ENCODE measurements at regions not wholly inside any gene's neighbourhood (a gene's known extent, or its start where the extent isn't known, plus 50 kb on each side); places are given as distances from the start of the nearest gene placed in this dataset.
A peak's percentile ranks its signal among the peaks of the same experiment; 100 is the strongest.

GRCh38 chr2:183488421-183488820, 364.2 kb downstream of the NUP35 start:
- H3K9me3 ChIP-seq (ENCODE audit: control insufficient read depth in 2 of 3, insufficient read depth in 1 of 3, low read length in 3 of 3), result no peaks in the 10 kb centered on the region
- intact Hi-C loops (cut with DNase I), result no loop called here
- DNase-seq (no peak), FAIRE-seq (no peak)
- H3K27me3 ChIP-seq (ENCODE audit: control insufficient read depth, insufficient read depth, low read length), result no peaks in the 10 kb centered on the region
- TF ChIP-seq CTCF (IDR thresholded peaks at IDR 0.05; ENCODE audit: borderline replicate concordance, extremely low read depth, insufficient read depth), result no peak
- H3K9ac ChIP-seq (ENCODE audit: low read length in 3 of 3), result no peak overlapping the region
- H3K36me3 ChIP-seq (ENCODE audit: control insufficient read depth in 2 of 3, insufficient read depth in 3 of 3, low read length in 3 of 3), result no peaks in the 10 kb centered on the region
- H3K4me1 ChIP-seq (ENCODE audit: control insufficient read depth in 2 of 3, insufficient read depth in 2 of 3, low read depth in 1 of 3, low read length in 3 of 3), result no peaks in the 10 kb centered on the region
- H3K4me3 ChIP-seq (ENCODE audit: low read length in 3 of 3), result no peak overlapping the region
- H3K27ac ChIP-seq (ENCODE audit: low read depth in 2 of 2, low read length in 2 of 2), result no peak overlapping the region

- FAIRE-seq (no peak), DNase-seq (no peak)
- no peak overlapping the region for H3K4me3 ChIP-seq (ENCODE audit: low read length in 3 of 3)
These were observed 366.2 kb downstream of the NUP35 start for GRCh38 chr2:183490489-183490888.

GRCh38 chr2:183490914-183491313, 366.7 kb downstream of the NUP35 start:
- DNase-seq, result peak in 1 of 5 donors; percentile 14
- TF ChIP-seq CTCF (IDR thresholded peaks at IDR 0.05; ENCODE audit: borderline replicate concordance, extremely low read depth, insufficient read depth), result no peak
- no peaks in the 10 kb centered on the region for H3K4me1 ChIP-seq (ENCODE audit: control insufficient read depth in 2 of 3, insufficient read depth in 2 of 3, low read depth in 1 of 3, low read length in 3 of 3)
- no peak overlapping the region for H3K9ac ChIP-seq (ENCODE audit: low read length in 3 of 3)
- H3K27ac ChIP-seq (ENCODE audit: low read depth in 2 of 2, low read length in 2 of 2), result no peak overlapping the region
- intact Hi-C loops (cut with DNase I), result no loop called here
- no peaks in the 10 kb centered on the region for H3K36me3 ChIP-seq (ENCODE audit: control insufficient read depth in 2 of 3, insufficient read depth in 3 of 3, low read length in 3 of 3)
- no peak for FAIRE-seq
- H3K9me3 ChIP-seq (ENCODE audit: control insufficient read depth in 2 of 3, insufficient read depth in 1 of 3, low read length in 3 of 3), result no peaks in the 10 kb centered on the region
- no peak overlapping the region for H3K4me3 ChIP-seq (ENCODE audit: low read length in 3 of 3)
- no peaks in the 10 kb centered on the region for H3K27me3 ChIP-seq (ENCODE audit: control insufficient read depth, insufficient read depth, low read length)

More at GRCh38 chr2:183490489-183490888, 366.2 kb downstream of the NUP35 start:
- TF ChIP-seq CTCF (IDR thresholded peaks at IDR 0.05; ENCODE audit: borderline replicate concordance, extremely low read depth, insufficient read depth), result no peak
- H3K9me3 ChIP-seq (ENCODE audit: control insufficient read depth in 2 of 3, insufficient read depth in 1 of 3, low read length in 3 of 3), result no peaks in the 10 kb centered on the region
- H3K9ac ChIP-seq (ENCODE audit: low read length in 3 of 3), result no peak overlapping the region
- intact Hi-C loops (cut with DNase I), result no loop called here
- H3K4me1 ChIP-seq (ENCODE audit: control insufficient read depth in 2 of 3, insufficient read depth in 2 of 3, low read depth in 1 of 3, low read length in 3 of 3), result no peaks in the 10 kb centered on the region
- no peaks in the 10 kb centered on the region for H3K27me3 ChIP-seq (ENCODE audit: control insufficient read depth, insufficient read depth, low read length)
- H3K27ac ChIP-seq (ENCODE audit: low read depth in 2 of 2, low read length in 2 of 2), result no peak overlapping the region
- no peaks in the 10 kb centered on the region for H3K36me3 ChIP-seq (ENCODE audit: control insufficient read depth in 2 of 3, insufficient read depth in 3 of 3, low read length in 3 of 3)

GRCh38 chr2:183493040-183493439, 368.8 kb downstream of the NUP35 start:
- H3K27ac ChIP-seq (ENCODE audit: low read depth in 2 of 2, low read length in 2 of 2), result no peak overlapping the region
- H3K9ac ChIP-seq (ENCODE audit: low read length in 3 of 3), result no peak overlapping the region
- FAIRE-seq (no peak), DNase-seq (peak in 2 of 5 donors; percentile 19 to 43)
- no peaks in the 10 kb centered on the region for H3K36me3 ChIP-seq (ENCODE audit: control insufficient read depth in 2 of 3, insufficient read depth in 3 of 3, low read length in 3 of 3)
- H3K4me1 ChIP-seq (ENCODE audit: control insufficient read depth in 2 of 3, insufficient read depth in 2 of 3, low read depth in 1 of 3, low read length in 3 of 3), result no peaks in the 10 kb centered on the region
- no peak for TF ChIP-seq CTCF (IDR thresholded peaks at IDR 0.05; ENCODE audit: borderline replicate concordance, extremely low read depth, insufficient read depth)
- H3K27me3 ChIP-seq (ENCODE audit: control insufficient read depth, insufficient read depth, low read length), result no peaks in the 10 kb centered on the region
- intact Hi-C loops (cut with DNase I), result no loop called here
- H3K9me3 ChIP-seq (ENCODE audit: control insufficient read depth in 2 of 3, insufficient read depth in 1 of 3, low read length in 3 of 3), result no peaks in the 10 kb centered on the region
- H3K4me3 ChIP-seq (ENCODE audit: low read length in 3 of 3), result no peak overlapping the region
